ENCODE measurements at regions not wholly inside any gene's neighbourhood (a gene's known extent, or its start where the extent isn't known, plus 50 kb on each side); places are given as distances from the start of the nearest gene placed in this dataset.

GRCh38 chr2:13240789-13241487, 524.2 kb downstream of the TRIB2 start:
- H3K9me3 ChIP-seq (ENCODE audit: control insufficient read depth, low read depth, low read length) = no peaks in the 10 kb centered on the region
- no peak overlapping the region for H3K9ac ChIP-seq (ENCODE audit: control insufficient read depth, extremely low read depth, insufficient read depth, low read length)
- TF ChIP-seq CTCF (optimal IDR thresholded peaks at IDR 0.05 in 1 of 3, IDR thresholded peaks at IDR 0.05 in 1 of 3, conservative IDR thresholded peaks at IDR 0.05 in 1 of 3; ENCODE audit: extremely low read depth in 1 of 3, insufficient read depth in 2 of 3, low read length in 3 of 3) (no peak), EZH2 (IDR thresholded peaks at IDR 0.05; ENCODE audit: low read length) (no peak)
- FAIRE-seq = no peak
- no peaks in the 10 kb centered on the region for H3K27me3 ChIP-seq (ENCODE audit: control insufficient read depth, extremely low read depth, insufficient read depth, low read length)
- H3K9me1 ChIP-seq (ENCODE audit: control insufficient read depth, extremely low read depth, insufficient read depth, low read length) = no peaks in the 10 kb centered on the region
- no peak overlapping the region for H2AFZ ChIP-seq (ENCODE audit: control insufficient read depth, low read length)
- no peaks in the 10 kb centered on the region for H3K79me2 ChIP-seq (ENCODE audit: control insufficient read depth, insufficient read depth, low read length)
- H3K36me3 ChIP-seq (ENCODE audit: control insufficient read depth in 2 of 2, extremely low read depth in 1 of 2, insufficient read depth in 2 of 2, low read length in 2 of 2) = no peaks in the 10 kb centered on the region
- DNase-seq (ENCODE audit: low read depth, low spot score) = no peak
- no peaks in the 10 kb centered on the region for H3K4me1 ChIP-seq (ENCODE audit: control insufficient read depth, extremely low read depth, insufficient read depth, low read length)
- no peak overlapping the region for H3K27ac ChIP-seq (ENCODE audit: control insufficient read depth, insufficient read depth, low read length)
- H3K4me3 ChIP-seq (ENCODE audit: control insufficient read depth in 2 of 3, extremely low read depth in 1 of 3, insufficient read depth in 2 of 3, low read depth in 1 of 3, low read length in 3 of 3) = no peak overlapping the region
- H3K4me2 ChIP-seq (ENCODE audit: control insufficient read depth, extremely low read depth, insufficient read depth, low read depth, low read length) = no peak overlapping the region
- H4K20me1 ChIP-seq (ENCODE audit: control insufficient read depth, extremely low read depth, insufficient read depth, low read length) = no peaks in the 10 kb centered on the region
- dilution Hi-C loops (cut with MboI; ENCODE audit: extremely low pct_ligation_motif_present, low sequenced_read_pairs) = no loop called here

- no peak overlapping the region for H3K27ac ChIP-seq (ENCODE audit: control insufficient read depth, insufficient read depth, low read length)
- H4K20me1 ChIP-seq (ENCODE audit: control insufficient read depth, extremely low read depth, insufficient read depth, low read length) = no peaks in the 10 kb centered on the region
- no peak overlapping the region for H3K4me3 ChIP-seq (ENCODE audit: control insufficient read depth in 2 of 3, extremely low read depth in 1 of 3, insufficient read depth in 2 of 3, low read depth in 1 of 3, low read length in 3 of 3)
- H3K27me3 ChIP-seq (ENCODE audit: control insufficient read depth, extremely low read depth, insufficient read depth, low read length) = no peaks in the 10 kb centered on the region
- no peaks in the 10 kb centered on the region for H3K9me3 ChIP-seq (ENCODE audit: control insufficient read depth, low read depth, low read length)
- dilution Hi-C loops (cut with MboI; ENCODE audit: extremely low pct_ligation_motif_present, low sequenced_read_pairs) = no loop called here
- no peaks in the 10 kb centered on the region for H3K36me3 ChIP-seq (ENCODE audit: control insufficient read depth in 2 of 2, extremely low read depth in 1 of 2, insufficient read depth in 2 of 2, low read length in 2 of 2)
- FAIRE-seq (no peak), DNase-seq (ENCODE audit: low read depth, low spot score) (no peak)
- no peak overlapping the region for H3K9ac ChIP-seq (ENCODE audit: control insufficient read depth, extremely low read depth, insufficient read depth, low read length)
- no peaks in the 10 kb centered on the region for H3K4me1 ChIP-seq (ENCODE audit: control insufficient read depth, extremely low read depth, insufficient read depth, low read length)
- TF ChIP-seq EZH2 (IDR thresholded peaks at IDR 0.05; ENCODE audit: low read length) (no peak), CTCF (optimal IDR thresholded peaks at IDR 0.05 in 1 of 3, IDR thresholded peaks at IDR 0.05 in 1 of 3, conservative IDR thresholded peaks at IDR 0.05 in 1 of 3; ENCODE audit: extremely low read depth in 1 of 3, insufficient read depth in 2 of 3, low read length in 3 of 3) (no peak)
- H2AFZ ChIP-seq (ENCODE audit: control insufficient read depth, low read length) = no peak overlapping the region
- no peaks in the 10 kb centered on the region for H3K9me1 ChIP-seq (ENCODE audit: control insufficient read depth, extremely low read depth, insufficient read depth, low read length)
- no peaks in the 10 kb centered on the region for H3K79me2 ChIP-seq (ENCODE audit: control insufficient read depth, insufficient read depth, low read length)
- H3K4me2 ChIP-seq (ENCODE audit: control insufficient read depth, extremely low read depth, insufficient read depth, low read depth, low read length) = no peak overlapping the region
These were observed 535.9 kb downstream of the TRIB2 start for GRCh38 chr2:13252615-13253014.
